GM19328 (cell line): ENCODE measurements at regions not wholly inside any gene's neighbourhood (a gene's known extent, or its start where the extent isn't known, plus 50 kb on each side); places are given as distances from the start of the nearest gene placed in this dataset.

Experiments used
- ATAC-seq: cut with Tn5 transposase; IDR thresholded peaks from one replicate; pipeline ENCODE4 v1.9.1; 2021; ENCODE audit warnings: mild to moderate bottlenecking, moderate library complexity; ENCODE audit not compliant: unreplicated experiment

- no peak for ATAC-seq
These were observed 274.0 kb downstream of the BRD1 start for GRCh38 chr22:49553518-49554295.

GRCh38 chr22:49553076-49553475 is 274.6 kb downstream of the BRD1 start:
- no peak for ATAC-seq

- no peak for ATAC-seq
These were observed 275.6 kb downstream of the BRD1 start for GRCh38 chr22:49551897-49552614.

GRCh38 chr22:49551446-49551845 is 276.2 kb downstream of the BRD1 start:
- no peak for ATAC-seq

GRCh38 chr22:49550766-49551362 is 276.8 kb downstream of the BRD1 start:
- ATAC-seq, result no peak

GRCh38 chr22:49550141-49550430 is 277.6 kb downstream of the BRD1 start:
- ATAC-seq, result no peak

- no peak for ATAC-seq
These were observed 278.2 kb downstream of the BRD1 start for GRCh38 chr22:49549256-49550140.

- no peak for ATAC-seq
These were observed 279.1 kb downstream of the BRD1 start for GRCh38 chr22:49548356-49549202.

- ATAC-seq, result no peak
These were observed 279.9 kb downstream of the BRD1 start for GRCh38 chr22:49547751-49548239.

- ATAC-seq, result no peak
These were observed 280.7 kb downstream of the BRD1 start for GRCh38 chr22:49546811-49547585.

- ATAC-seq, result no peak
These were observed 282.1 kb downstream of the BRD1 start for GRCh38 chr22:49545606-49546005.

GRCh38 chr22:49544286-49544685 is 283.4 kb downstream of the BRD1 start:
- no peak for ATAC-seq

- no peak for ATAC-seq
These were observed 283.8 kb downstream of the BRD1 start for GRCh38 chr22:49543876-49544275.

- ATAC-seq, result no peak
These were observed 285.9 kb downstream of the BRD1 start for GRCh38 chr22:49541693-49542230.

- ATAC-seq, result no peak
These were observed 286.6 kb downstream of the BRD1 start for GRCh38 chr22:49540913-49541692.

GRCh38 chr22:49540084-49540912 is 287.4 kb downstream of the BRD1 start:
- no peak for ATAC-seq

- ATAC-seq, result no peak
These were observed 289.7 kb downstream of the BRD1 start for GRCh38 chr22:49538006-49538405.
